Fibroblast of lung (primary cell): ENCODE measurements at regions not wholly inside any gene's neighbourhood (a gene's known extent, or its start where the extent isn't known, plus 50 kb on each side); places are given as distances from the start of the nearest gene placed in this dataset.

Experiments used
- DNase-seq, 2 donors: peaks; one replicate each; pipeline versions ENCODE4 v3.0.0 to v3.0.0-alpha.2; 2010; ENCODE audit warnings: low read depth in 2 of 2
- H2AFZ ChIP-seq: 2 replicates; pipeline ENCODE4 v1.5.1; 2012; ENCODE audit warnings: low read length, control low read depth, inconsistent platforms
- H3K27ac ChIP-seq: 2 replicates; pipeline ENCODE4 v1.5.1; 2011; ENCODE audit warnings: low read length, control low read depth; ENCODE audit not compliant: insufficient read depth
- H3K27me3 ChIP-seq: 2 replicates; pipeline ENCODE4 v1.5.1; 2011; ENCODE audit warnings: mild to moderate bottlenecking, low read length; ENCODE audit not compliant: control insufficient read depth, insufficient read depth
- H3K36me3 ChIP-seq: 2 replicates; pipeline ENCODE4 v1.5.1; 2011; ENCODE audit warnings: low read length; ENCODE audit not compliant: control insufficient read depth, insufficient read depth
- H3K4me1 ChIP-seq: 2 replicates; pipeline ENCODE4 v1.5.1; 2011; ENCODE audit warnings: low read length; ENCODE audit not compliant: control insufficient read depth, insufficient read depth; ENCODE audit errors: extremely low read depth
- H3K4me2 ChIP-seq: 2 replicates; pipeline ENCODE4 v1.5.1; 2011; ENCODE audit warnings: low read length, control low read depth; ENCODE audit not compliant: insufficient read depth; ENCODE audit errors: extremely low read depth
- H3K4me3 ChIP-seq, 4 experiments: fragments of 200-600 bp in 1 of 4; sonication (generic) in 1 of 4; replicated peaks in 1 of 4; 2 replicates each; pipeline ENCODE4 v1.5.1; 2011 to 2016; ENCODE audit warnings: low read length in 4 of 4, low read depth in 3 of 4, mild to moderate bottlenecking in 3 of 4, control low read depth in 2 of 4, inconsistent platforms in 1 of 4, mixed read lengths in 1 of 4; ENCODE audit not compliant: insufficient read depth in 1 of 4; ENCODE audit errors: control extremely low read depth in 1 of 4
- H3K79me2 ChIP-seq: 2 replicates; pipeline ENCODE4 v1.5.1; 2012; ENCODE audit warnings: mild to moderate bottlenecking, low read length, inconsistent platforms; ENCODE audit not compliant: control insufficient read depth, insufficient read depth
- H3K9ac ChIP-seq: 2 replicates; pipeline ENCODE4 v1.5.1; 2011; ENCODE audit warnings: mild to moderate bottlenecking, low read length, control low read depth; ENCODE audit not compliant: insufficient read depth
- H3K9me3 ChIP-seq: 2 replicates; pipeline ENCODE4 v1.5.1; 2012; ENCODE audit warnings: low read depth, low read length; ENCODE audit not compliant: control insufficient read depth, insufficient read depth
- H4K20me1 ChIP-seq: 2 replicates; pipeline ENCODE4 v1.5.1; 2011; ENCODE audit warnings: low read length; ENCODE audit not compliant: control insufficient read depth, insufficient read depth; ENCODE audit errors: extremely low read depth
- CTCF ChIP-seq, 2 donors: IDR thresholded peaks in 1 of 2; conservative IDR thresholded peaks in 1 of 2; 1 replicate in 1 of 2; 2 replicates in 1 of 2; pipeline ENCODE4 v1.5.1; 2011 to 2012; ENCODE audit warnings: low read length in 2 of 2, control low read depth in 1 of 2, inconsistent platforms in 1 of 2, low read depth in 1 of 2, mild to moderate bottlenecking in 1 of 2
- EZH2 ChIP-seq: IDR thresholded peaks from 2 replicates; pipeline ENCODE4 v1.5.1; 2012; ENCODE audit warnings: low read length, control low read depth, mild to moderate bottlenecking; ENCODE audit errors: missing control alignments

DNA sequence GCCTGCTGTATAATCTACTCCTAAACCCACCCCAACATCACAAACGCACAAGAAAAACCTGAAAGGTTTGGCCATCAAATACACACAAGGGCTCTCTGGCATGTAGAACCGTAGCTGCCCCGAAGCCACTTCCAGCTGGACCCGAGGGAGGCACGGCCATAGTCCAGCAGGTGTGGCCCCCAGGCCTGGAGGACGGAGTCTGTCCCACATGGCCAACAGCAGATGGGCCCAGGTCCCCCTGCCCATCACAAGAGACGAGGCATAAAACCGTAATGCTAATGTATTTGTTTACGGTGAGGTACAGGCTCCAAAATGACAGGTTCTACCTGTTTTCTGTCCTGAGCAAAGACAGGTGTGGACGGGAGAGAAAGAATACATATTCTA, 234.2 kb downstream of the SYK start:
- no peak overlapping the region for H3K27ac ChIP-seq

DNA sequence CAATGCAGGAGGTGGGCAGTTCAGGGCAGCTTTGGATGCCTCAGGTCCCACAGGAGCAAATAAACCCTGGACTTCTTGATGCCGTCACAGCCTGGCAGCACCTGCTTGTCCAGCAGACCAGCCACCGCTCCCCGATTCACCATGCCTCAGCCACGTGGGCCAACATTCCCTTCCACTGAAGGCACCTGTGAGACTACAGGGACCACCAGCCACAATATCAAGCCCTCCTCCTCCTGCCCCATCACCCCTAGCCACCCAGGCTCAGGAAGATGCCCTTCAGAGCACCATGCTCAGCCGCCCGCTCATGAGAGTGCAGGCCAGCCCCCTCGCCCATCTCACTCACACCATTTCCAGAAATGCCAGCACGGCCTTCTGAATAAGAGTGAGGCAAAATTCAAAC, 234.7 kb downstream of the SYK start:
- Histone ChIP-seq H3K9ac (no peak overlapping the region), H4K20me1 (no peaks in the 10 kb centered on the region), H3K27ac (no peak overlapping the region), H3K79me2 (no peaks in the 10 kb centered on the region), H3K9me3 (no peaks in the 10 kb centered on the region), H3K27me3 (no peaks in the 10 kb centered on the region), H2AFZ (no peak overlapping the region), H3K4me3 (no peak overlapping the region), H3K4me2 (no peak overlapping the region), H3K4me1 (peaks cover 16% of the 10 kb centered on the region), H3K36me3 (no peaks in the 10 kb centered on the region)
- DNase-seq: no peak
- no peak for TF ChIP-seq EZH2
- no peak for TF ChIP-seq CTCF (conservative IDR thresholded peaks at IDR 0.05 in 1 of 2, IDR thresholded peaks at IDR 0.05 in 1 of 2; ENCODE audit: low read depth in 1 of 2, low read length in 2 of 2)

More for the DNA sequence above, 234.2 kb downstream of the SYK start:
- H3K9ac ChIP-seq: no peak overlapping the region
- H3K9me3 ChIP-seq: no peaks in the 10 kb centered on the region
- H2AFZ ChIP-seq: no peak overlapping the region
- H3K4me3 ChIP-seq: no peak overlapping the region
- no peak overlapping the region for H3K4me2 ChIP-seq
- no peaks in the 10 kb centered on the region for H3K36me3 ChIP-seq
- H3K79me2 ChIP-seq: no peaks in the 10 kb centered on the region
- peaks cover 3% of the 10 kb centered on the region for H3K27me3 ChIP-seq
- DNase-seq: no peak
- TF ChIP-seq EZH2: no peak
- no peak for TF ChIP-seq CTCF (conservative IDR thresholded peaks at IDR 0.05 in 1 of 2, IDR thresholded peaks at IDR 0.05 in 1 of 2; ENCODE audit: low read depth in 1 of 2, low read length in 2 of 2)
- H3K4me1 ChIP-seq: peaks cover 16% of the 10 kb centered on the region
- no peaks in the 10 kb centered on the region for H4K20me1 ChIP-seq

DNA sequence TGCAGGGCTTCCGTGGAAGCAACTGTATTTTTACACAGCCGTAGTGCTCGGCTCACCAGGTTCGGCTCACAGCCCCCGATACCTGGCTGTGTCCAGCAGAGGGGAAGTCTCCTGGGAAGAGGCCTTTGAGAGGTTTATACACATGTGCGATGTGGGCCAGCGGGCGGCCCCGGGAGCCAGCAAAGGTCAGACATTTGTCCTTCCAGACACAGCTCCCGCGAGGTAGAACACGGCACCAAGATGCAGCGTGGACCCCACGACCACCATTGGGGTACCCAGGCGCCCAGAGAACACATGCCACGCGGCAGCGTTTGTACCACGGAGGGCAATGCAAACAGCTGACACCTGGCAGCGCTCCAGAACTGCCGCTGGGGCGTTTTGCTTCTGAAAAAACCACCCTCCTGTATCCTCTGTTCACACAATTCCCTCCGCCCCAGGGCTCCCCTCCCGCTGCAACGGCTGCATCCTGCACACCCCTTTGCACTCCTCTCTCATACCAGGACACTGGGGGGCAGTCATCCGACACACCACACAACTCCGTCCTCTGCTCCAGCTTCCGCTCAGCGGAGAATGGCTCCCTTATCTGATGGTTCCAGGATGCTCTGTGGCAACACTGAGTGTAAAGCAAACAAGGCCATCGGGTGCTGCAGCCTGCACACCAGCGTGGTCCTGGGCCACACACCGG, 235.3 kb downstream of the SYK start:
- H3K36me3 ChIP-seq: no peaks in the 10 kb centered on the region
- TF ChIP-seq EZH2 (no peak), CTCF (conservative IDR thresholded peaks at IDR 0.05 in 1 of 2, IDR thresholded peaks at IDR 0.05 in 1 of 2; ENCODE audit: low read depth in 1 of 2, low read length in 2 of 2) (peak; percentile 59 to 72)
- H3K4me2 ChIP-seq: peak overlapping the region; percentile 75
- peaks cover 16% of the 10 kb centered on the region for H3K4me1 ChIP-seq
- peak overlapping the region; percentile 34 for H2AFZ ChIP-seq
- H3K27ac ChIP-seq: peak overlapping the region; percentile 88
- no peaks in the 10 kb centered on the region for H3K9me3 ChIP-seq
- no peaks in the 10 kb centered on the region for H3K79me2 ChIP-seq
- H4K20me1 ChIP-seq: no peaks in the 10 kb centered on the region
- no peak overlapping the region for H3K4me3 ChIP-seq
- peak overlapping the region; percentile 41 for H3K9ac ChIP-seq
- DNase-seq: peak; percentile 84 to 94
- H3K27me3 ChIP-seq: no peaks in the 10 kb centered on the region
